ENCODE measurements at regions not wholly inside any gene's neighbourhood (a gene's known extent, or its start where the extent isn't known, plus 50 kb on each side); places are given as distances from the start of the nearest gene placed in this dataset.
"Not testable (repeated sequence)": the region's sequence is repeated elsewhere in the genome, so short reads cannot be mapped to it uniquely, and the experiment has no call there.

DNA sequence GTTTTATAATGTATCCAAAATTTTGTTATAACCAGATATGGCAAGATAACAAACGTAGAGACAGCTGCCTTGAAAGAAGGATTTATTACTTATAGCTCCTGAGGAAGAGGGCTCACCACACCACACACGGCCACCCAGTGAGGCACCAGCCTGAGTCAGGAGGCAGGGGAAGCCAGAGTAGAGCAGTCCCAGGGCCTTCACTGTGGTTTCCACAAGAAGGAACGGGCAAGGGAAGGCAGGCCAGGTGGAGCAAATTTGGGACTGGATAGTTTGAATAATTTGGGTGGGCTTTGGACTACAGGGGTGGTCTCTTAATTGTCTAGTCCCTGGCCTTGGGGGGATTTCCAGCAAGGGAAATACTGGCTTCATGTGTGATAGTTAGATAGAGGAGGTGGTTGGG is 72.5 kb downstream of the RRAGC start:
- no peak for DNase-seq

- no peak for DNase-seq
Observed at GRCh38 chr1:38786040-38786436, 73.5 kb downstream of the RRAGC start.

GRCh38 chr1:38785285-38786039 is 74.1 kb downstream of the RRAGC start:
- no peak for DNase-seq

DNA sequence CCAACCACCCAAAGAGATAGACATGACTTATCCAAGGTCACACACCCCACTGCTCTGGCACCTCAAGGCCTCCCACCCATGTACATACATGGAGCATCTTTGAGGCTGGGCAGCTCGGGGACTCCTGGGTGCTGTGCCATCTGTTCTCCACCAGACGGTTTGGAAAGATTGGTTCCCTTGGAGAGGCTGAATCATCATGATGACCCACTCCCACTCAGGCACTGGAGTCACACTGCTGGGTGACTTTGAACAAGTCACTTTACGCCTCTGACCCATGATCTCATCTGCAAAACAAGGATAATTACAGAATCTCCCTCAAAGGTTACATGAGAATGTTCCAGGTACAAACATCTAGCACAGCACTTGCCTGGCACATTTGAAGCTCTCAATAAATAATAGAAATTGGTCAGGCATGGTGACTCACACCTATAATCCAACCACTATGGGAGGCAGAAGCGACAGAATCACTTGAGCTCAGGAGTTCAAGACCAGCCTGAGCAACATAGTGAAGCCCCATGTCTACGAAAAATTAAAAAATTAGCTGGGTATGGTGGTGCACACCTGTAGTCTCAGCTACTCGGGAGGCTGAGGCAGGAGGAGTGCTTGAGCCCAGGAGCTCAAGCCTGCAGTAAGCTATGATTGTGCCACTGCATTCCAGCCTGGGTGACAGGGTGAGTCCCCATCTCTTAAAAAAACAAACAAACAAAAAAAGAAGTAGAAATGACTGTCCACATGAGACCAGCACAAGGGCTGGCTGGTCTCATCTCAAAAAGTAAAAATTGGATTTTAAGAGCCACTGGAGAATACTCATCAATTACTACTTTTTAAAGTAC is 74.9 kb downstream of the RRAGC start:
- peak; percentile 44 for DNase-seq

GRCh38 chr1:38783640-38784229 is 75.8 kb downstream of the RRAGC start:
- no peak for DNase-seq

- no peak for DNase-seq
Observed at GRCh38 chr1:38781872-38782617, 77.5 kb downstream of the RRAGC start.

DNA sequence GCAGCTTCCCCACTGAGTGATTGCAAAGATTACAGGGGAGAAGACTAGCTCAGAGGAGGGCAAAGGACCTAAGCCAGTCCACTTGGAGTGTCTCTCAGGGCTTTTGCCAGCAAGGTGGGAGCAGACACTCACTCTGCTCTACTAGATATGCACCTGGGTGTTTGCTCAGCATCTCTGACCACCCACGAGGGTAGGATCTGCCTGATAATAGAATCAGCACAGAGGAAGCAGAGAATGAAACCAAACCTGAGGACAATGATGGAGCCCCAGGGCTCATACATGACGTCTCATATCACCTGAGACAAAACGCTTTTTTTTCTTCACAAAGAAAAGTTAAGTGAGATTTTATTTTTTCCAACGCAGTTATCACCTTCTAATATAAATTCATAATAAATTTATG is 79.4 kb downstream of the RRAGC start:
- no peak for DNase-seq

GRCh38 chr1:38779491-38779890 is 80.1 kb downstream of the RRAGC start:
- DNase-seq: no peak

DNA sequence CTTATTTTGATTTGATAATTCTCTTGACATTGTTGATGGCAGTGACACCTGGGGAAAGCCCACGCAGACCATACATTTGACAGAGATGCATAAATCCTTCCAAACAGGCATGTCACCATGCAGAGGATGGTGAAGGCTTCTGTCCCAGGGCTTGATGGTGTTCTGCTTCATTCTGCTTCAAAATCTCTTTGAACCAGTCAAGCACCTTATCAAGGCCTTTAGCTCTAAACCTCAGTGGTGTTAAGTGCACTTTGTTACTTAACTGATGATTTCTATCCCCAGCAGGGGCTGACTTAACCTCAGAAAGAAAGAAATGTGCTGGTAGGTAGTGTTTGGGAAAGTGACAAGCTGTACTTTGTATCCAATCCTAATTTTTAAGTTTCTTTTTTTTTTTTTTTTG is 81.1 kb downstream of the RRAGC start:
- DNase-seq: no peak

GRCh38 chr1:38778051-38778450 is 81.5 kb downstream of the RRAGC start:
- DNase-seq: no peak

DNA sequence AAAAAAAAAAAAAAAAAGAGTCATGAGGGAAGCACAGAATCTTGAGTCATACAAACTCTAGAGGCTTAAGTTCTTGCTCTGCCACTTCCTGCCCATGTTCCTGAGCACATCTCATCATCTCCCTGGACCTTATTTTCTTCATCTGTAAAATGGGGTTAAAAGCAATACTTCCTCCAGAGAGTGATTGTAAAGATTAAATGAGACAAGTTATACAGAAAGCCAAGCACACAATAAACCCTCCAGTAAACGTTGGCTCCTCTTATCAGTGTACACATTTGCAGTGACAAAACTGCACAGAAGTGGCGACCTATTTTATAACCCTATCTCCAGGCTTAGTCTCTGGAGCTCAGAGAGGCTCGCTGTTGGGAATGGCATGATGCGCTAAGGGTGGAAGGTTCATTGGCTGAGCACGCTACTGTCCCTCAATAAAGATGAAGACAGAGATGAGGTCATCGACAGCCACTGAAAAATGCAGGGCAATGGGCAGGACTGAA is 82.1 kb downstream of the RRAGC start:
- no peak for DNase-seq

DNA sequence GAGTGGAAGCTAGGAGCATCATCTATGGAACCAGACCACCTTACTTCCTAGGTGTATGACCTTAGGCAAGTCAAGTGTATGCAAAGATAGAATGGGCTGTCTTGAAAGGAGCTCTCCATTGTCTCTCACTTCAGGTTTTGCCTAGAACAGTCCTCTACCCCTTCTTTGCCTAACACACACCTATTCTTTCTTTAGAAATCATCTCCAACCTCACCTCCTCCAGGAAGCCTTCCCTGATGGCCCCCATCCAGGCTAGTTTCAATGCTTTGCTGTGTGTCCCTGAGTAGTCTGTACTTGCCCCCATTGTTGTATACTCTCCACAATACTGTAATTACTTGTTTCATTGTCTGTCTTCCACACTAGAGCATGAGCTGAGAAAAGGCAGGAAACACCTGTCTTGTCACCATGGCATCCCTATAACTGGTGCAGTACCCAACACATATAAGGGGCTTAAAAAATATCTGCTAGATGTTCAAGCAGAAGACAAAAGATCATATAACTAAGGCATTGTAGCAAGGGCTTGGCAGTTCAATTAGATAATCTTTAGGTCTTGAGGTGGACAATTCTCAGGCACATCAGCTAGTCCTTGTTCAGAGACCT is 83.0 kb downstream of the RRAGC start:
- DNase-seq: no peak

GRCh38 chr1:38775175-38775845 is 84.3 kb downstream of the RRAGC start:
- DNase-seq: no peak

DNA sequence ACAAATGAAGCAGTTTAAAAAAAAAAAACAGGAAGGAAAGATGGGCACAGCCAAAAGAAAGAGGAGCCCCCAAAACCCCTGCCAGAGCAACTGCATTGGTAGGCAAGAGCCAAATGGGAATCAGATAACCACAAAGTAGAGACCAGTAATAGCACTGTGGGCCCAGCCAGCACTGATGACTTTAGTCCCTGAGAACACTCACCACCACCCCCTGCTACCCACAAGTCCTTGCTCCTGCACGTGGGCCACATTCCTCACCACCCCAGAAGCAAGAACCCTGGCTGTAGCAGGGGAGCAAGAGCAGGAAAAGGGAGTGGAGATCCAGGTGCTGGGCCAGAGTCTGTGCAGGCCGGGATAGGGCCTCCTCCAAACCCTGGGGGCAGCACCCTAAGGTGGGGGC is 86.1 kb downstream of the RRAGC start:
- DNase-seq: no peak

GRCh38 chr1:38772953-38773352 is 86.6 kb downstream of the RRAGC start:
- no peak for DNase-seq

- DNase-seq: no peak
Observed at GRCh38 chr1:38772026-38772425, 87.5 kb downstream of the RRAGC start.

GRCh38 chr1:38770516-38771173 is 88.9 kb downstream of the RRAGC start:
- not testable (repeated sequence) for DNase-seq

DNA sequence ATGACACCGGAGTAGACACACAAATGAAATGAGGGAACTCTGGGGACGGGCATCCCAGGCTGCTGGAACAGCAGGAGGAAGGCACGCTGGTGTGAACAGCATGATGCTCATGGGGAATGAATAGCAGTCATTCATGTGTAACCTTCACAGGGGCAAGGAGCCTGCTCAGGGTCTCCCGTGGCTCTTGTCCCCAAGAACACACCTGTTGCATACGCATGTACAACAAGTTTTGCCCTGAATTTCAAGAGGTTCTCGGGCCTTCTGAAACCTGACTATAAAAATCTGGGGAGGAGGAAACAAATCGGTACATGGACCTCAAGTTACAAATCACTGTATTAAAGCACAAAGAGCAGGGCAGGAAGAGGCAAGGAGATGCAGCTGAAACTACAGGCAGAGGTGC is 93.4 kb downstream of the RRAGC start:
- no peak for DNase-seq

- DNase-seq: no peak
Observed at GRCh38 chr1:38763121-38763520, 96.5 kb downstream of the RRAGC start.

DNA sequence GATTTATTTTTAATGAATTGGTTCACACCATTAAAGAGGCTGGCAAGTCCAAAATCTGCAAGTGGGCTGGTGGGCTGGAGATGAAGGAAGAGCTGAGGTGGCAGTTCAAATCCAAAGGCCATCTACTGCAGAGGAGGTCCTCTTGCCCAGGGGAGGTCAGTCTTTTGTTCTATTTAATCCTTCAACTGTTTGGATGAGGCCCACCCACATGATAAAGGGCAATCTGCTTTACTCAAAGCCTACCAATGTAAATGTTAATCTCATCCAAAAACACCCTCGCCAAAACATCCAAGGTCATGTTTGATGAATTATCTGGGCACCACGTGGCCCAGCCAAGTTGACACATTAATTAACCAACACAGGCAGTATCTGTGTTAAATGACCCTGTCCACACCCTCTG is 99.0 kb downstream of the RRAGC start:
- DNase-seq: no peak

GRCh38 chr1:38758820-38759219 is 100.8 kb downstream of the RRAGC start:
- DNase-seq: no peak
